ENCODE measurements at regions not wholly inside any gene's neighbourhood (a gene's known extent, or its start where the extent isn't known, plus 50 kb on each side); places are given as distances from the start of the nearest gene placed in this dataset.

DNA sequence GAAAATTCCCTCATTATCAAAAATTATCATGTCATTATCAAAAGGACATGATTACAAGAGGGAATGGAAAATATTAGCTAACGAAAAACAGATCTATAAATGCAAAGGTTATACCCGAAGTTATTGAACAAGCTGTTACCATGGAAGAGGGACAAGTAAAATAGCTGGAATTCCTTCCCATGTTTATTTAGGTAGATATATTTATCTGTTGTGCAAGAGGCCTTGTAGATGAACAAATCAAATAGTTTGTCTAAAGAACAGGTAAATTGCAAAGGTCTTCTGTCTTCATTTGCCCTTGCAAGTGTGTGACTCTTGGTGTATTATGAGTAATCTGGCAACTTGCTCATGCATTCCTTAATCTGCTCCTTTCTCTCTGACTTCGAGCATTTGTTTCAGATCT is 1170.9 kb downstream of the SORCS1 start:
- no TSS peak for BruUV-seq (replicated peaks)
- peaks cover 3% of the 10 kb centered on the region for H3K9me3 ChIP-seq (replicated peaks; ENCODE audit: control insufficient read depth, insufficient read depth, low read length)
- no peaks in the 10 kb centered on the region for H3K27me3 ChIP-seq (ENCODE audit: control insufficient read depth in 2 of 2, insufficient read depth in 2 of 2, low read length in 2 of 2)
- intact Hi-C loops (cut with micrococcal nuclease) (no loop called here), dilution Hi-C loops (cut with MboI; ENCODE audit: extremely low pct_ligation_motif_present, low sequenced_read_pairs) (no loop called here)
- DNase-seq (ENCODE audit: low read depth, low spot score) (no peak), FAIRE-seq (no peak)
- TF ChIP-seq, protein P1, sequence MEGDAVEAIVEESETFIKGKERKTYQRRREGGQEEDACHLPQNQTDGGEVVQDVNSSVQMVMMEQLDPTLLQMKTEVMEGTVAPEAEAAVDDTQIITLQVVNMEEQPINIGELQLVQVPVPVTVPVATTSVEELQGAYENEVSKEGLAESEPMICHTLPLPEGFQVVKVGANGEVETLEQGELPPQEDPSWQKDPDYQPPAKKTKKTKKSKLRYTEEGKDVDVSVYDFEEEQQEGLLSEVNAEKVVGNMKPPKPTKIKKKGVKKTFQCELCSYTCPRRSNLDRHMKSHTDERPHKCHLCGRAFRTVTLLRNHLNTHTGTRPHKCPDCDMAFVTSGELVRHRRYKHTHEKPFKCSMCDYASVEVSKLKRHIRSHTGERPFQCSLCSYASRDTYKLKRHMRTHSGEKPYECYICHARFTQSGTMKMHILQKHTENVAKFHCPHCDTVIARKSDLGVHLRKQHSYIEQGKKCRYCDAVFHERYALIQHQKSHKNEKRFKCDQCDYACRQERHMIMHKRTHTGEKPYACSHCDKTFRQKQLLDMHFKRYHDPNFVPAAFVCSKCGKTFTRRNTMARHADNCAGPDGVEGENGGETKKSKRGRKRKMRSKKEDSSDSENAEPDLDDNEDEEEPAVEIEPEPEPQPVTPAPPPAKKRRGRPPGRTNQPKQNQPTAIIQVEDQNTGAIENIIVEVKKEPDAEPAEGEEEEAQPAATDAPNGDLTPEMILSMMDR (IDR thresholded peaks at IDR 0.05; ENCODE audit: extremely low read depth in 1 of 2, insufficient read depth in 1 of 2, low read depth in 1 of 2, low read length in 2 of 2): no peak
- no peak for TF ChIP-seq POLR2AphosphoS5 (IDR thresholded peaks at IDR 0.05; ENCODE audit: insufficient read depth, low read depth, low read length)
- TF ChIP-seq MYC (IDR thresholded peaks at IDR 0.05; ENCODE audit: low read depth, low read length): no peak
- TF ChIP-seq JUN (IDR thresholded peaks at IDR 0.05; ENCODE audit: borderline replicate concordance, insufficient read depth, insufficient read length, low read depth): no peak
- TF ChIP-seq, protein P2, sequence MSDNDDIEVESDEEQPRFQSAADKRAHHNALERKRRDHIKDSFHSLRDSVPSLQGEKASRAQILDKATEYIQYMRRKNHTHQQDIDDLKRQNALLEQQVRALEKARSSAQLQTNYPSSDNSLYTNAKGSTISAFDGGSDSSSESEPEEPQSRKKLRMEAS (IDR thresholded peaks at IDR 0.05; ENCODE audit: insufficient read depth, insufficient read length): no peak
- H3K9ac ChIP-seq (replicated peaks; ENCODE audit: extremely low read depth, insufficient read depth, low read length): no peak overlapping the region
- H3K9me1 ChIP-seq (replicated peaks; ENCODE audit: control insufficient read depth, extremely low read depth, insufficient read depth, low read length): no peaks in the 10 kb centered on the region
- CTCF ChIA-PET: no interaction called here
- H3K4me3 ChIP-seq (replicated peaks in 1 of 3; ENCODE audit: insufficient read depth in 1 of 3, low read depth in 1 of 3, low read length in 3 of 3): no peak overlapping the region
- H4K20me1 ChIP-seq (replicated peaks; ENCODE audit: control insufficient read depth, extremely low read depth, insufficient read depth, low read length): no peaks in the 10 kb centered on the region
- no peaks in the 10 kb centered on the region for H3K4me1 ChIP-seq (ENCODE audit: control insufficient read depth, extremely low read depth, insufficient read depth, low read length)
- no peak overlapping the region for H2AFZ ChIP-seq (ENCODE audit: low read depth, low read length)
- POLR2A ChIA-PET: no interaction called here
- H3K27ac ChIP-seq (ENCODE audit: insufficient read depth, low read depth, low read length): no peak overlapping the region
- no peaks in the 10 kb centered on the region for H3K79me2 ChIP-seq (ENCODE audit: control insufficient read depth, insufficient read depth, low read length)
- H3K4me2 ChIP-seq (ENCODE audit: insufficient read depth, low read length): no peak overlapping the region
- no peaks in the 10 kb centered on the region for H3K36me3 ChIP-seq (ENCODE audit: control insufficient read depth in 2 of 2, extremely low read depth in 1 of 2, insufficient read depth in 2 of 2, low read length in 2 of 2)

DNA sequence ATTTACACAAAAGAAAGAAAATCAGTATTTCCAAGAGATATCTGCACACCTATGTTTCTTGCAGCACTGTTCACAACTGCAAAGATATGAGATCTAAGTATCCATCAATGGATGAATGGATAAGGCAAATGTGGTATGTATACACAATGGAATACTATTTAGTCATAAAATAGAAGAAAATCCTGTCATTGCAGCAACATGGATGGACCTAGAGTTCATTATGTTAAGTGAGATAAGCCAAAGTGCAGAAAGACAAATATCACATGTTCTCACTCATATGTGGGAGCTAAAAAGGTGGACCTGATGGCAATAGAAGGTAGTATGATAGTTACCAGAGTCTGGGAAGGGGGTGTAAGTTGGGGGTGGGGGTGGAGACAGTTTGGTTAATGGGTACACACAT is 1171.6 kb downstream of the SORCS1 start:
- Histone ChIP-seq H3K9me1 (replicated peaks; ENCODE audit: control insufficient read depth, extremely low read depth, insufficient read depth, low read length) (no peaks in the 10 kb centered on the region), H4K20me1 (replicated peaks; ENCODE audit: control insufficient read depth, extremely low read depth, insufficient read depth, low read length) (no peaks in the 10 kb centered on the region), H2AFZ (ENCODE audit: low read depth, low read length) (no peak overlapping the region), H3K4me3 (replicated peaks in 1 of 3; ENCODE audit: insufficient read depth in 1 of 3, low read depth in 1 of 3, low read length in 3 of 3) (no peak overlapping the region), H3K36me3 (ENCODE audit: control insufficient read depth in 2 of 2, extremely low read depth in 1 of 2, insufficient read depth in 2 of 2, low read length in 2 of 2) (no peaks in the 10 kb centered on the region), H3K4me2 (ENCODE audit: insufficient read depth, low read length) (no peak overlapping the region), H3K27ac (ENCODE audit: insufficient read depth, low read depth, low read length) (no peak overlapping the region), H3K9me3 (replicated peaks; ENCODE audit: control insufficient read depth, insufficient read depth, low read length) (peaks cover 3% of the 10 kb centered on the region), H3K27me3 (ENCODE audit: control insufficient read depth in 2 of 2, insufficient read depth in 2 of 2, low read length in 2 of 2) (no peaks in the 10 kb centered on the region), H3K4me1 (ENCODE audit: control insufficient read depth, extremely low read depth, insufficient read depth, low read length) (no peaks in the 10 kb centered on the region), H3K9ac (replicated peaks; ENCODE audit: extremely low read depth, insufficient read depth, low read length) (no peak overlapping the region), H3K79me2 (ENCODE audit: control insufficient read depth, insufficient read depth, low read length) (no peaks in the 10 kb centered on the region)
- CTCF ChIA-PET: no interaction called here
- no peak for DNase-seq (ENCODE audit: low read depth, low spot score)
- intact Hi-C loops (cut with micrococcal nuclease) (no loop called here), dilution Hi-C loops (cut with MboI; ENCODE audit: extremely low pct_ligation_motif_present, low sequenced_read_pairs) (no loop called here)
- POLR2A ChIA-PET: no interaction called here
- no peak for FAIRE-seq
- BruUV-seq (replicated peaks): no TSS peak
- TF ChIP-seq POLR2AphosphoS5 (IDR thresholded peaks at IDR 0.05; ENCODE audit: insufficient read depth, low read depth, low read length) (no peak), GATA2 (IDR thresholded peaks at IDR 0.05; ENCODE audit: insufficient read depth, insufficient read length, low read depth, low read length) (no peak), JUN (IDR thresholded peaks at IDR 0.05; ENCODE audit: borderline replicate concordance, insufficient read depth, insufficient read length, low read depth) (no peak), MYC (IDR thresholded peaks at IDR 0.05; ENCODE audit: low read depth, low read length) (no peak), EZH2 (IDR thresholded peaks at IDR 0.05; ENCODE audit: borderline replicate concordance, low read depth, low read length, severe bottlenecking) (no peak), POLR2A (IDR thresholded peaks at IDR 0.05; ENCODE audit: low read depth, low read length) (no peak), FOS (IDR thresholded peaks at IDR 0.05; ENCODE audit: borderline replicate concordance, insufficient read depth, low read length) (no peak)
- TF ChIP-seq, protein P2 (IDR thresholded peaks at IDR 0.05; ENCODE audit: insufficient read depth, insufficient read length): no peak
- TF ChIP-seq, protein P1 (IDR thresholded peaks at IDR 0.05; ENCODE audit: extremely low read depth in 1 of 2, insufficient read depth in 1 of 2, low read depth in 1 of 2, low read length in 2 of 2): no peak

All from endothelial cell of umbilical vein (primary cell).